ENCODE measurements at regions not wholly inside any gene's neighbourhood (a gene's known extent, or its start where the extent isn't known, plus 50 kb on each side); places are given as distances from the start of the nearest gene placed in this dataset.

GRCh38 chr6:6981681-6982322 is 126.0 kb upstream of the RREB1 start:
- WGBS, 2 donors = 82 to 91% methylated on average over 4 of the region's 4 CpGs
- TF ChIP-seq CTCF (IDR thresholded peaks at IDR 0.05) (no peak), POLR2A (IDR thresholded peaks at IDR 0.05) (no peak), POLR2AphosphoS5 (IDR thresholded peaks at IDR 0.05) (no peak)

GRCh38 chr6:6982663-6983062 is 125.1 kb upstream of the RREB1 start:
- Histone ChIP-seq H3K4me3 (no peak overlapping the region), H3K36me3 (no peaks in the 10 kb centered on the region), H3K9me3 (no peaks in the 10 kb centered on the region), H3K27ac (no peak overlapping the region), H3K4me1 (no peaks in the 10 kb centered on the region), H3K27me3 (no peaks in the 10 kb centered on the region)
- no peak for DNase-seq
- WGBS, 2 donors = 86 to 89% methylated on average over 6 of the region's 6 CpGs
- no peak for TF ChIP-seq EP300 (IDR thresholded peaks at IDR 0.05)
- no peak for TF ChIP-seq POLR2A (IDR thresholded peaks at IDR 0.05)
- TF ChIP-seq CTCF (IDR thresholded peaks at IDR 0.05) = no peak
- TF ChIP-seq POLR2AphosphoS5 (IDR thresholded peaks at IDR 0.05) = no peak
- intact Hi-C loops (cut with DNase I) = no loop called here

More at GRCh38 chr6:6981681-6982322, 126.0 kb upstream of the RREB1 start:
- Histone ChIP-seq H3K36me3 (no peaks in the 10 kb centered on the region), H3K27ac (no peak overlapping the region), H3K9me3 (no peaks in the 10 kb centered on the region), H3K4me3 (no peak overlapping the region), H3K27me3 (no peaks in the 10 kb centered on the region), H3K4me1 (no peaks in the 10 kb centered on the region)
- DNase-seq = no peak
- intact Hi-C loops (cut with DNase I) = no loop called here

GRCh38 chr6:6984585-6985366 is 123.0 kb upstream of the RREB1 start:
- no peak overlapping the region for H3K4me3 ChIP-seq
- no peak for DNase-seq
- TF ChIP-seq CTCF (IDR thresholded peaks at IDR 0.05) (no peak), POLR2AphosphoS5 (IDR thresholded peaks at IDR 0.05) (no peak), POLR2A (IDR thresholded peaks at IDR 0.05) (no peak), EP300 (IDR thresholded peaks at IDR 0.05) (no peak)
- 51 to 78% methylated on average over 13 of the region's 13 CpGs for WGBS, 2 donors
- H3K4me1 ChIP-seq = no peaks in the 10 kb centered on the region
- no peaks in the 10 kb centered on the region for H3K36me3 ChIP-seq
- no peaks in the 10 kb centered on the region for H3K27me3 ChIP-seq
- intact Hi-C loops (cut with DNase I) = no loop called here
- H3K9me3 ChIP-seq = no peaks in the 10 kb centered on the region
- H3K27ac ChIP-seq = no peak overlapping the region

- no peak for DNase-seq
- Histone ChIP-seq H3K27ac (no peak overlapping the region), H3K9me3 (no peaks in the 10 kb centered on the region), H3K4me3 (no peak overlapping the region), H3K27me3 (no peaks in the 10 kb centered on the region), H3K4me1 (no peaks in the 10 kb centered on the region), H3K36me3 (no peaks in the 10 kb centered on the region)
- 88 to 92% methylated on average over 1 of the region's 1 CpG for WGBS, 2 donors
- TF ChIP-seq EP300 (IDR thresholded peaks at IDR 0.05) (no peak), CTCF (IDR thresholded peaks at IDR 0.05) (no peak), POLR2AphosphoS5 (IDR thresholded peaks at IDR 0.05) (no peak), POLR2A (IDR thresholded peaks at IDR 0.05) (no peak)
- intact Hi-C loops (cut with DNase I) = no loop called here
These were observed 121.4 kb upstream of the RREB1 start for GRCh38 chr6:6986344-6986743.
